HFF-Myc (cell line): ENCODE measurements at regions not wholly inside any gene's neighbourhood (a gene's known extent, or its start where the extent isn't known, plus 50 kb on each side); places are given as distances from the start of the nearest gene placed in this dataset.

ENCODE experiments used
- DNase-seq: peaks from one replicate; pipeline ENCODE4 v3.0.0-alpha.2; 2011; ENCODE audit warnings: low read depth; ENCODE audit errors: extremely low read depth
- H3K4me3 ChIP-seq: replicated peaks from 2 replicates; pipeline ENCODE4 v1.5.1; 2011; ENCODE audit warnings: low read depth, mild to moderate bottlenecking, control low read depth, low read length
- TF ChIP-seq, protein P1 (sequence below): IDR thresholded peaks from 2 replicates; pipeline ENCODE4 v1.5.1; 2012; ENCODE audit warnings: mild to moderate bottlenecking, low read depth, low read length, control low read depth; ENCODE audit errors: missing control alignments

DNA sequence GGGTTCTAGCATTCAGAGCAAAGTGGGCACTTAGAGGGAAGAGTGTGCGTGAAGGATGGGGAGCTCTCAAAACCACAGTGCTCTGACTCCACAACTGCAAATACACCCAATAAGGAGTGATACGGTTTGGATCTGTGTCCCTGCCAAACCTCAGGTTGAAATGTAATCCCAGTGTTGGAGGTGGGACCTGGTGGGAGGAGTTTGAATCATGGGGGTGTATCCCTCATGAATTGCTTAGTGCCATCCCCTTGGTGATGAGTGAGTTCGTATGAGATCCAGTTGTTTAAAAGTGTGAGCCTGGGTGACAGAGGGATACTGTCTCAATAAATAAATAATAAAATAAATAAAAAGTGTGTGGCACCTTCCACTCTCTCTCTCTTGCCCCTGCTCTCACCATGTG lies 50.3 kb upstream of the CCDC85A start:
- no peak overlapping the region for H3K4me3 ChIP-seq
- no peak for DNase-seq
- TF ChIP-seq, protein P1, sequence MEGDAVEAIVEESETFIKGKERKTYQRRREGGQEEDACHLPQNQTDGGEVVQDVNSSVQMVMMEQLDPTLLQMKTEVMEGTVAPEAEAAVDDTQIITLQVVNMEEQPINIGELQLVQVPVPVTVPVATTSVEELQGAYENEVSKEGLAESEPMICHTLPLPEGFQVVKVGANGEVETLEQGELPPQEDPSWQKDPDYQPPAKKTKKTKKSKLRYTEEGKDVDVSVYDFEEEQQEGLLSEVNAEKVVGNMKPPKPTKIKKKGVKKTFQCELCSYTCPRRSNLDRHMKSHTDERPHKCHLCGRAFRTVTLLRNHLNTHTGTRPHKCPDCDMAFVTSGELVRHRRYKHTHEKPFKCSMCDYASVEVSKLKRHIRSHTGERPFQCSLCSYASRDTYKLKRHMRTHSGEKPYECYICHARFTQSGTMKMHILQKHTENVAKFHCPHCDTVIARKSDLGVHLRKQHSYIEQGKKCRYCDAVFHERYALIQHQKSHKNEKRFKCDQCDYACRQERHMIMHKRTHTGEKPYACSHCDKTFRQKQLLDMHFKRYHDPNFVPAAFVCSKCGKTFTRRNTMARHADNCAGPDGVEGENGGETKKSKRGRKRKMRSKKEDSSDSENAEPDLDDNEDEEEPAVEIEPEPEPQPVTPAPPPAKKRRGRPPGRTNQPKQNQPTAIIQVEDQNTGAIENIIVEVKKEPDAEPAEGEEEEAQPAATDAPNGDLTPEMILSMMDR: no peak

- no peak for DNase-seq
- TF ChIP-seq, protein P1: no peak
- no peak overlapping the region for H3K4me3 ChIP-seq
These were observed 49.7 kb upstream of the CCDC85A start for GRCh38 chr2:56133931-56134629.
